ENCODE measurements at regions not wholly inside any gene's neighbourhood (a gene's known extent, or its start where the extent isn't known, plus 50 kb on each side); places are given as distances from the start of the nearest gene placed in this dataset.

GRCh38 chr1:239443361-239443760 lies 57.0 kb downstream of the CHRM3 start:
- TF ChIP-seq CTCF (IDR thresholded peaks at IDR 0.05; ENCODE audit: insufficient read depth, low read length) (no peak), POLR2AphosphoS5 (IDR thresholded peaks at IDR 0.05; ENCODE audit: low read depth) (no peak)
